ENCODE measurements at regions not wholly inside any gene's neighbourhood (a gene's known extent, or its start where the extent isn't known, plus 50 kb on each side); places are given as distances from the start of the nearest gene placed in this dataset.

DNA sequence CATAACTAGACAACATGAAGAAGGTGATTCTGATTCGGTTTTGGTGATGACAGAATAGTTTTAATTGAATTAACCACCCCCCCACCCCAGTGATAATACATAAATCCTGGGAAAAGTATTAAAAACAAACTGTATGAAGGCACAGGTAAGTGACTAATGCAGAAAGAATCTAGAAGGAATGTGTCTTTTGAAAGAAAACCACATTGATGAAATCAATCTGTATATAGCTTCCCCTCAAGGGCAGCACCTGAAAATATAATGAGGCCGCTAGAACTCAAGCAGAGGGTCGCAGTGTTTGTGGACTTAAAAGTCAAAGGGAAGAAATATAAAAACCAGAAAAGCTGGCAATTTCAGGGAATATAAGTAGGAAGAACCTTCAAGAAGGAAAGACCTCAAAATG is 580.5 kb upstream of the CHORDC1 start:
- no peak for DNase-seq

DNA sequence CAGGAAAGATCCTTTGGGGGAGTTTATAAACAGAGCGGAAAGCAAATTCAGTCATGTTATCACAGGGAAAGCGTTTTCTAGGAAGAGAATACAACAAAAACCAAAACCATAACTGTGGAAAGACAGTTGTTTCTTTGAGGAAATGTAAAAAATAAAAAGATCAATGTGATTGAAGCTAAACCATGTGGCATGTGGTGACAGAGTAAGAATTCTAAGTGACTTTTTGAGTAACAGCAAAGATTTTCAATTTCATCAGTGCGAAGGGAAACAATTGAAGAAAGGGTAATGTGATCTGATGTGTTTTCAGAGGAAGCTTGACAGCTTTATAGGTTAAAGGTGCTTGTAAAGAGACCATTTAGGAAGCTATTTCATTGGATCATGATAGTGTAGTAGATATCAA is 575.9 kb upstream of the CHORDC1 start:
- DNase-seq, result no peak

DNA sequence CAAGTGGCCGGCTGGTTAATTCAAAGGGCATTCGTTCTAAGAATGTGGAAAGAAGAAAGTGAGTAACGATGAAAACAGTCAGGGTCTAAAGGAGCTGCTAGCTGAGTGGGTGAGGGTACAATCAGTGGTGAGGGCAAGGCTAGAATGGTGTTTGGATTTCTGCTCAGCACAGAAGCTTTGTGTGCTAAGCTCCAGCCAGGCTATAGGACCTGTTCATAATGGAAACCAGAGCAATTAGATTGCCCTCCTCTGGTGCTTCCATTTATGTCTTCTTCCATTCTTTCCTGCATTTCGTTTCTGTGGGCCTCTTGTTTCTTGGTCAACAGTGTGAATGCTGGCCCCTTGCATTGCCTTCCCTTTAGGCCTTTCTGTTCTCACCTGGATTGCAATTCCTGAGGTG is 572.9 kb upstream of the CHORDC1 start:
- no peak for DNase-seq

GRCh38 chr11:90788961-90789360 is 566.1 kb upstream of the CHORDC1 start:
- no peak for DNase-seq

DNA sequence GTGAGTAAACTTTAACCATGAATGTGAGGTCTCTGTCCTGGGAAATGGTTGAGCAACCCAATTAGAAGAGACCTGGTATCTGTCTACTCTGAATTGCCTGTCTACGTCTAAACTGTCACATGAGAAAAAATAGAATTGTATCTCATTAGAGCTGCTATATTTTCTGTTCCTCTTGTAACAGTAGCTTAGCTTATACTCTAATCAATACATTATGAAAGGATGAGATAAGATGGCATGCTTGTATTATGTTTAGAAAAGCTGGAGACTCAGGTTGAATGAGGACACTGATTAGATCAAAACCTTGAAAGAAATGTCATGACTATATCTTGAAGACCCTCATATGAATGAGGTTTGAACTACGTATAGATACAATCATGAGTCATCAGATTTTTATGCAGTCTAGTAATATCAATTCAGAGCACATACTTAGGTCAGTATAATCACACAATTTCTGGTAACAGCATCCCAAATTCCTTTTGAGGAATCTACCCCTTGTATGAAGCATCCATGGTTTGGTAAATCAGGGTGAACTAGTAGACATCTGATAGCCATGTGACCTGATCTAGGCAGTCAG is 561.5 kb upstream of the CHORDC1 start:
- no peak for DNase-seq

DNA sequence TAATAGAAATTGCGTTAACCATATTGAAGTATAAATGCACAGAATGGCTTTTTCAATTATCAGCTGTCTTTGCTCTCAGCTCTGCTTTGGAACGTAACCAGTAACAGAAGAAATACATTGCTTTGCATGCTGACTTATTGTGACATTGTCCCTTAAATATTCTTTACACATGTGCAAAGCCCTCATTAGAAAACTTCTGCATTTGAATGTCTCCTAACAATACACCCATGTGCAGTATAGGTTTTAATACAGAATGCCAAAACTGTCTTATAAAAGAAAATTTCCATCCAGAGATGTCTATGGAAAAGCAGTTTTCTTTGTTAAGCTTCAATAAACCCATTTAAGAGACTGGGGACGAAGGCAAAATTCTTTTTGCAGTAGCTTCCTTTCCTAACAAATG is 560.3 kb upstream of the CHORDC1 start:
- no peak for DNase-seq

DNA sequence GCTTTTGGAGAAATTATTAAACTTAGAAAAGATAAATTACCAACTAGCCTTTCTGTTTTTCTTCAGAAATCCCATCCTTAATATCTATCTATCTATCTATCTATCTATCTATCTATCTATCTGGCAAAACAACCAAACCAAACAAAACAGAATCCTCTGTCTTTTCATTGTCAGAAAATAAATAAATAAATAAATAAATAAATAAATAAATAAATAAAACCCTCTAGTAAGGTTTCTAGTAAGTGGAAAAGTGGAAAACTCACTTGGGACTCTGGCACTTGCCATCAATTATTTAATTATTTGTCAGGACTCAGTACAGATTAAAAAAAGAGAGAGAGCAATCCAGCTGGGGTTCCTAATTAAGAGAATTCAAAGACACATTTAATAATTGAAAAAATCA is 556.2 kb upstream of the CHORDC1 start:
- no peak for DNase-seq

DNA sequence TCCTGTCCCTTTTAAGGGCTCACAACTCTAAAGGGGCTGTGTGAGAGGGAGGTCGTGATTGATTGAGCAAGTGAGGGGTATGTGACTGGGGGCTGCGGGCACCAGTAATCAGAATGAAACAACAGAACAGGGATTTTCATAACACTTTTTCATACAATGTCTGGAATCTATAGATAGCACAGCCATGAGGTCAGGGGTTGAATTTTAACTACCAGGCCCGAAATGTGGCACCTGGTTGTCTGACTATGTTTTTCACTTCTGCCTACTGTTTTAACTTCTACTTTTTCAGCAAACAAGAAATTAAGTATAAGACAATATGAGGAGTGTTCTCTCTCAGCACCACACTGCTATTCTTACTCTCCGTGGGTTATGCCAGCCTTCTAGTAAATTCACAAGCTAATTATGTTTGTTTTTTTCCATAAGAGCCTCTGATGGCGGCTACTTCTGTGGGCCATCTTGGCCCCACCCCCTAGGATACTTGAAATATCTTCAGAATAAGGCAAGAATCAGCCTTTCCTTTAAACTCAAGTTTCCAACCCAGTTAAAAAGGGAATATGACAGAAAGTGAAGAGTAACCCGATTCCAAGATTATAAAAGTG is 552.8 kb upstream of the CHORDC1 start:
- DNase-seq, result no peak

GRCh38 chr11:90774727-90775566 is 552.1 kb upstream of the CHORDC1 start:
- DNase-seq, result no peak

GRCh38 chr11:90770007-90770406 is 547.2 kb upstream of the CHORDC1 start:
- no peak for DNase-seq

GRCh38 chr11:90766121-90766520 is 543.3 kb upstream of the CHORDC1 start:
- DNase-seq, result no peak

GRCh38 chr11:90764691-90765090 is 541.8 kb upstream of the CHORDC1 start:
- no peak for DNase-seq

- DNase-seq, result no peak
These were observed 535.1 kb upstream of the CHORDC1 start for GRCh38 chr11:90757849-90758494.

DNA sequence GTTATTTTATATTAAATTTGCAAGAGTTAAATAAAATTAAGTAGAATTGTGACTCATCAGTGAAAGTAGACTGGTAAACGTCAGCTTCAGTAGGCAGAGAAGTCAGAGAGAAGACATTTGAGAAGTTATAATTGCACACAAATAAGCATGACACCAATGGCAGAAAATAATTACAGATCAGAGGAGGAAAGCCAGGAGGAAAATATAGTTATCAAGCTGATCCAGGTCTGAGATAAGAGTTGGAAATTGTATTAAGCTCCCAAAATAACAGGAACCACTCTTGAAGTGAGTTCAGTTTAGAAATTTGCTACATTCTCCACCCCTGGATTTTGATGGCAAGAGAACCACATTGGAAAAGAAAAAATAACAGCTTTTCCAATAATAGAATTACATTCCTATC is 533.8 kb upstream of the CHORDC1 start:
- DNase-seq, result no peak

DNA sequence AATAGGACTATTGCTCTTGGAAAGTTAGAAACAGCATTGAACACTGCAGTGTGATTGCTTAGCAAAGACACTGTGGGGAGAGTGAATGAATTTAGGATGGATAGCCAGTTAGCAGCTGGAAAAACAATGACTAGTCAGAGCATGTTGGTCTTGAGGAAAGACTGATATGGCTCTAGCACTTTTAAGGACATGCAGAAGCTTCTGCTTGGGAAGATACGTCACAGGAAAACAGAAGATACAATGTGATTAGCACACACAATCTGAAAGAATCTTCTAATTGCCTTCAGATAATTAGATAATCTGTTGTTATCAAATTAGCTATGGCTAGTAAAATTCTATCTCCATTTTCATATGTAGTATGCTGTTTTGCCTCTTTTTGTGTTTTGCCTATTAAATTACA is 530.7 kb upstream of the CHORDC1 start:
- no peak for DNase-seq

- no peak for DNase-seq
These were observed 524.2 kb upstream of the CHORDC1 start for GRCh38 chr11:90747057-90747456.

GRCh38 chr11:90744169-90744568 is 521.3 kb upstream of the CHORDC1 start:
- no peak for DNase-seq

DNA sequence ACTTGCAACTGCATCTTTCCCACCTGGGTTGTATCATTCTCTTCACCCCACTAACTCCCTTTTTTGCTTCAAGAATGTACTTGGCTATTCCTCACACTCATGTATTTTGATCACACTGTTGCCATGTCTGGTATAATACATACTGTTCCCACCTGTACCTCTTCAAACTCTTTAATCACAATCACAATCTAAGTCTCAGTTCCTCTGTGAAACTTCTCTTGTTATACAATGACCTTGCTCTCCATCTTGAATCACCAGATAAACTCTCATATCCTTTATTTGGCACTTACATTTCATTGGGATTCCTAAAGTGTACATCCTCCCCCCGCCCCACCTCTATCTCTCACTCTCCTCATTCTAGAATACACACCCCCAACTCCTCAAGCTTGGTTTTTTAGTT is 516.0 kb upstream of the CHORDC1 start:
- DNase-seq, result no peak

- no peak for DNase-seq
These were observed 514.7 kb upstream of the CHORDC1 start for GRCh38 chr11:90737444-90738050.

DNA sequence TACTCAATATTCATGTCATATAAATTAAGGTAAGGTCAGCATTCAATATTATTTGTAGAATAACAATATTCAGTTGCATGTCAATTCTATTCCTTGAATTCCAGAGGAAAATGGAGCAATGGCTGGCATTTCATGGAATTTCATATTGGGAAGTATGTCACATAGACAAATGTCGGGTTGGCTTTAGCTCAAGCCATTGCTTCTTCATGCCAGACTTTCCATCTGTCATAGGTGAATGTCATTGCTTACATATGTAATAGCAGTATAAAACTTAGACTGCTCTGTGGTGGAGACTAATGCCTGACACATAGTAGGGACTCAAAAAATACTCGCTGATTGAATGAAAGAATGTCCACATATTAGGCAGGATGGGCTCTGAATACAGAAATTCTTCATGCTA is 509.6 kb upstream of the CHORDC1 start:
- no peak for DNase-seq

- no peak for DNase-seq
These were observed 500.6 kb upstream of the CHORDC1 start for GRCh38 chr11:90723475-90723874.

GRCh38 chr11:90722552-90723190 is 499.8 kb upstream of the CHORDC1 start:
- no peak for DNase-seq

- no peak for DNase-seq
These were observed 494.7 kb upstream of the CHORDC1 start for GRCh38 chr11:90717522-90717921.
